Liver (tissue), 8 donors: ENCODE measurements at regions not wholly inside any gene's neighbourhood (a gene's known extent, or its start where the extent isn't known, plus 50 kb on each side); places are given as distances from the start of the nearest gene placed in this dataset.

ENCODE experiments used
- DNase-seq: peaks from one replicate; pipeline ENCODE4 v3.0.0-alpha.2; 2017; ENCODE audit warnings: low spot score
- H3K27ac ChIP-seq, 2 donors: one replicate each; pipeline ENCODE4 v1.7.0; 2013; ENCODE audit warnings: inconsistent platforms in 2 of 2, low read length in 2 of 2, control low read depth in 1 of 2, low read depth in 1 of 2, mild to moderate bottlenecking in 1 of 2
- H3K27me3 ChIP-seq, 4 donors: one replicate each; pipeline versions ENCODE4 v1.6.1 to v1.7.0; 2013; ENCODE audit warnings: low read length in 3 of 4, inconsistent platforms in 1 of 4, mild to moderate bottlenecking in 1 of 4, moderate library complexity in 1 of 4; ENCODE audit not compliant: control insufficient read depth in 4 of 4, insufficient read depth in 4 of 4
- H3K36me3 ChIP-seq, 4 donors: one replicate each; pipeline versions ENCODE4 v1.6.1 to v1.7.0; 2013; ENCODE audit warnings: low read length in 3 of 4, mild to moderate bottlenecking in 3 of 4, low read depth in 1 of 4, moderate library complexity in 1 of 4; ENCODE audit not compliant: control insufficient read depth in 4 of 4, insufficient read depth in 3 of 4
- H3K4me1 ChIP-seq, 4 donors: one replicate each; pipeline versions ENCODE4 v1.6.1 to v1.7.0; 2013; ENCODE audit warnings: low read length in 3 of 4, mild to moderate bottlenecking in 3 of 4, moderate library complexity in 1 of 4; ENCODE audit not compliant: control insufficient read depth in 4 of 4, insufficient read depth in 4 of 4
- H3K4me3 ChIP-seq, 3 donors: one replicate each; pipeline versions ENCODE4 v1.6.1 to v1.7.0; 2013; ENCODE audit warnings: low read length in 3 of 3, control low read depth in 1 of 3, low read depth in 1 of 3, mild to moderate bottlenecking in 1 of 3
- H3K9ac ChIP-seq, 2 donors: one replicate each; pipeline ENCODE4 v1.7.0; 2013; ENCODE audit warnings: low read length in 2 of 2, mild to moderate bottlenecking in 2 of 2, moderate library complexity in 2 of 2, control low read depth in 1 of 2, low read depth in 1 of 2
- H3K9me3 ChIP-seq, 4 donors: one replicate each; pipeline versions ENCODE4 v1.6.1 to v1.7.0; 2013; ENCODE audit warnings: low read length in 3 of 4; ENCODE audit not compliant: control insufficient read depth in 4 of 4
- EGR1 ChIP-seq, 2 donors: IDR thresholded peaks; 2 replicates each; pipeline ENCODE4 v1.6.1; 2016 to 2018; ENCODE audit warnings: antibody characterized with exemption in 2 of 2, low read depth in 2 of 2
- FOXA1 ChIP-seq: IDR thresholded peaks from 2 replicates; pipeline ENCODE4 v1.6.1; 2016; ENCODE audit warnings: antibody characterized with exemption
- FOXA2 ChIP-seq: IDR thresholded peaks from 2 replicates; pipeline ENCODE4 v1.6.1; 2016; ENCODE audit warnings: antibody characterized with exemption
- GABPA ChIP-seq, 2 donors: IDR thresholded peaks in 1 of 2; conservative IDR thresholded peaks in 1 of 2; 2 replicates each; pipeline ENCODE4 v1.6.1; 2016; ENCODE audit warnings: antibody characterized with exemption in 2 of 2, mild to moderate bottlenecking in 1 of 2, moderate library complexity in 1 of 2
- HNF4A ChIP-seq, 2 donors: conservative IDR thresholded peaks; 2 replicates each; pipeline ENCODE4 v1.6.1; 2016; ENCODE audit warnings: antibody characterized with exemption in 2 of 2, mild to moderate bottlenecking in 2 of 2
- HNF4G ChIP-seq: IDR thresholded peaks from 2 replicates; pipeline ENCODE4 v1.6.1; 2016; ENCODE audit warnings: antibody characterized with exemption
- JUND ChIP-seq, 2 donors: IDR thresholded peaks; 2 replicates each; pipeline ENCODE4 v1.6.1; 2016; ENCODE audit warnings: antibody characterized with exemption in 2 of 2
- NR2F2 ChIP-seq: IDR thresholded peaks from 2 replicates; pipeline ENCODE4 v1.6.1; 2016; ENCODE audit warnings: antibody characterized with exemption
- RAD21 ChIP-seq, 2 donors: IDR thresholded peaks; 2 replicates each; pipeline ENCODE4 v1.6.1; 2016; ENCODE audit warnings: antibody characterized with exemption in 2 of 2, mild to moderate bottlenecking in 2 of 2
- RXRA ChIP-seq, 2 donors: IDR thresholded peaks; 2 replicates each; pipeline ENCODE4 v1.6.1; 2017 to 2018; ENCODE audit warnings: antibody characterized with exemption in 2 of 2, mild to moderate bottlenecking in 1 of 2
- SP1 ChIP-seq: IDR thresholded peaks from 2 replicates; pipeline ENCODE4 v1.6.1; 2018; ENCODE audit warnings: antibody characterized with exemption, mild to moderate bottlenecking
- TAF1 ChIP-seq: conservative IDR thresholded peaks from 2 replicates; pipeline ENCODE4 v1.6.1; 2016; ENCODE audit warnings: antibody characterized with exemption, mild to moderate bottlenecking
- YY1 ChIP-seq: IDR thresholded peaks from 2 replicates; pipeline ENCODE4 v1.6.1; 2016; ENCODE audit warnings: antibody characterized with exemption, mild to moderate bottlenecking
- WGBS: extraction: QIAGEN DNeasy Blood & Tissue Kit; methylation state at CpG from one replicate; pipeline ENCODE4 v1.1.7; 2013; 5-methylcytosine and 5-hydroxymethylcytosine counted together
- TF ChIP-seq, protein P1 (sequence below): IDR thresholded peaks from 2 replicates; pipeline ENCODE4 v1.6.1; 2016; ENCODE audit warnings: antibody characterized with exemption
- TF ChIP-seq, protein P2 (sequence below): fragments of 150-350 bp; IDR thresholded peaks from 2 replicates; pipeline ENCODE4 v1.5.1; 2017; ENCODE audit warnings: improper control_type of control experiment, low read depth, low read length; ENCODE audit not compliant: missing input control
- TF ChIP-seq, protein P3 (sequence below): IDR thresholded peaks from 2 replicates; pipeline ENCODE4 v1.6.1; 2016; ENCODE audit warnings: antibody characterized with exemption
- TF ChIP-seq, protein P4 (sequence below): IDR thresholded peaks from 2 replicates; pipeline ENCODE4 v1.6.1; 2016; ENCODE audit warnings: antibody characterized with exemption
- TF ChIP-seq, protein P5 (sequence below): IDR thresholded peaks from 2 replicates; pipeline ENCODE4 v1.6.1; 2016; ENCODE audit warnings: antibody characterized with exemption, mild to moderate bottlenecking
- donor health status: healthy.
- donor health status: healthy.
- donor health status: healthy.
- donor health status: healthy.
- donor health status: healthy.

DNA sequence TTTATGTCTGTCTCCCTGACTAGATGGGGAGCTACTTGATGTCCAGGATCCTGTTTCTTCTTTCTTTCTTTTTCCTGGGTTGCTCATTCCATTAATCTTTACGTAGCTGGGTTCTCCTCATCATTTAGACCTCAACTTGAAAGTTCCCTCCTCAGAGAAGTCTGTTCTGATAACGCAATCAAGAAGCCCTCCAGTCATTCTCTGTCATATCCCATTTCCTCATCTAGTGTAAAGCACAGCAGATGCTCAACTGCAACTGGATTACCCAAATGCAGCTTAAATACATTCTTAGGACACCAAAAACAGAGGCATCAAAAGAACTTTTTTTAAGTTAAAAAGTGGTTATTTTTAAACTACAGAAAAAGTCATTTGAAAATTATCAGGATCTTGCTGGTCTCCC, 51.7 kb upstream of the ST3GAL6 start:
- Histone ChIP-seq H3K36me3 (no peaks in the 10 kb centered on the region), H3K4me3 (no peak overlapping the region), H3K9me3 (no peaks in the 10 kb centered on the region), H3K9ac (no peak overlapping the region), H3K27ac (no peak overlapping the region), H3K27me3 (no peaks in the 10 kb centered on the region), H3K4me1 (peaks cover 0 to 2% (median 0%) of the 10 kb centered on the region in 4 donors)
- 86% methylated on average over 2 of the region's 2 CpGs for WGBS
- TF ChIP-seq FOXA1, result no peak
- TF ChIP-seq, protein P1, sequence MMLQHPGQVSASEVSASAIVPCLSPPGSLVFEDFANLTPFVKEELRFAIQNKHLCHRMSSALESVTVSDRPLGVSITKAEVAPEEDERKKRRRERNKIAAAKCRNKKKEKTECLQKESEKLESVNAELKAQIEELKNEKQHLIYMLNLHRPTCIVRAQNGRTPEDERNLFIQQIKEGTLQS, result no peak
- no peak for TF ChIP-seq GABPA (IDR thresholded peaks at IDR 0.05 in 1 of 2, conservative IDR thresholded peaks at IDR 0.05 in 1 of 2)
- no peak for TF ChIP-seq SP1
- no peak for TF ChIP-seq HNF4G
- TF ChIP-seq FOXA2, result no peak
- TF ChIP-seq TAF1, result no peak
- no peak for TF ChIP-seq RXRA (IDR thresholded peaks at IDR 0.05)
- no peak for TF ChIP-seq JUND (IDR thresholded peaks at IDR 0.05)
- TF ChIP-seq YY1, result no peak
- TF ChIP-seq HNF4A (conservative IDR thresholded peaks at IDR 0.05), result no peak
- TF ChIP-seq, protein P2, sequence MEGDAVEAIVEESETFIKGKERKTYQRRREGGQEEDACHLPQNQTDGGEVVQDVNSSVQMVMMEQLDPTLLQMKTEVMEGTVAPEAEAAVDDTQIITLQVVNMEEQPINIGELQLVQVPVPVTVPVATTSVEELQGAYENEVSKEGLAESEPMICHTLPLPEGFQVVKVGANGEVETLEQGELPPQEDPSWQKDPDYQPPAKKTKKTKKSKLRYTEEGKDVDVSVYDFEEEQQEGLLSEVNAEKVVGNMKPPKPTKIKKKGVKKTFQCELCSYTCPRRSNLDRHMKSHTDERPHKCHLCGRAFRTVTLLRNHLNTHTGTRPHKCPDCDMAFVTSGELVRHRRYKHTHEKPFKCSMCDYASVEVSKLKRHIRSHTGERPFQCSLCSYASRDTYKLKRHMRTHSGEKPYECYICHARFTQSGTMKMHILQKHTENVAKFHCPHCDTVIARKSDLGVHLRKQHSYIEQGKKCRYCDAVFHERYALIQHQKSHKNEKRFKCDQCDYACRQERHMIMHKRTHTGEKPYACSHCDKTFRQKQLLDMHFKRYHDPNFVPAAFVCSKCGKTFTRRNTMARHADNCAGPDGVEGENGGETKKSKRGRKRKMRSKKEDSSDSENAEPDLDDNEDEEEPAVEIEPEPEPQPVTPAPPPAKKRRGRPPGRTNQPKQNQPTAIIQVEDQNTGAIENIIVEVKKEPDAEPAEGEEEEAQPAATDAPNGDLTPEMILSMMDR, result no peak
- no peak for TF ChIP-seq NR2F2
- TF ChIP-seq RAD21 (IDR thresholded peaks at IDR 0.05), result no peak
- TF ChIP-seq, protein P3, sequence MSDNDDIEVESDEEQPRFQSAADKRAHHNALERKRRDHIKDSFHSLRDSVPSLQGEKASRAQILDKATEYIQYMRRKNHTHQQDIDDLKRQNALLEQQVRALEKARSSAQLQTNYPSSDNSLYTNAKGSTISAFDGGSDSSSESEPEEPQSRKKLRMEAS, result no peak
- TF ChIP-seq, protein P4, sequence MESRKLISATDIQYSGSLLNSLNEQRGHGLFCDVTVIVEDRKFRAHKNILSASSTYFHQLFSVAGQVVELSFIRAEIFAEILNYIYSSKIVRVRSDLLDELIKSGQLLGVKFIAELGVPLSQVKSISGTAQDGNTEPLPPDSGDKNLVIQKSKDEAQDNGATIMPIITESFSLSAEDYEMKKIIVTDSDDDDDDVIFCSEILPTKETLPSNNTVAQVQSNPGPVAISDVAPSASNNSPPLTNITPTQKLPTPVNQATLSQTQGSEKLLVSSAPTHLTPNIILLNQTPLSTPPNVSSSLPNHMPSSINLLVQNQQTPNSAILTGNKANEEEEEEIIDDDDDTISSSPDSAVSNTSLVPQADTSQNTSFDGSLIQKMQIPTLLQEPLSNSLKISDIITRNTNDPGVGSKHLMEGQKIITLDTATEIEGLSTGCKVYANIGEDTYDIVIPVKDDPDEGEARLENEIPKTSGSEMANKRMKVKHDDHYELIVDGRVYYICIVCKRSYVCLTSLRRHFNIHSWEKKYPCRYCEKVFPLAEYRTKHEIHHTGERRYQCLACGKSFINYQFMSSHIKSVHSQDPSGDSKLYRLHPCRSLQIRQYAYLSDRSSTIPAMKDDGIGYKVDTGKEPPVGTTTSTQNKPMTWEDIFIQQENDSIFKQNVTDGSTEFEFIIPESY, result no peak
- TF ChIP-seq, protein P5, sequence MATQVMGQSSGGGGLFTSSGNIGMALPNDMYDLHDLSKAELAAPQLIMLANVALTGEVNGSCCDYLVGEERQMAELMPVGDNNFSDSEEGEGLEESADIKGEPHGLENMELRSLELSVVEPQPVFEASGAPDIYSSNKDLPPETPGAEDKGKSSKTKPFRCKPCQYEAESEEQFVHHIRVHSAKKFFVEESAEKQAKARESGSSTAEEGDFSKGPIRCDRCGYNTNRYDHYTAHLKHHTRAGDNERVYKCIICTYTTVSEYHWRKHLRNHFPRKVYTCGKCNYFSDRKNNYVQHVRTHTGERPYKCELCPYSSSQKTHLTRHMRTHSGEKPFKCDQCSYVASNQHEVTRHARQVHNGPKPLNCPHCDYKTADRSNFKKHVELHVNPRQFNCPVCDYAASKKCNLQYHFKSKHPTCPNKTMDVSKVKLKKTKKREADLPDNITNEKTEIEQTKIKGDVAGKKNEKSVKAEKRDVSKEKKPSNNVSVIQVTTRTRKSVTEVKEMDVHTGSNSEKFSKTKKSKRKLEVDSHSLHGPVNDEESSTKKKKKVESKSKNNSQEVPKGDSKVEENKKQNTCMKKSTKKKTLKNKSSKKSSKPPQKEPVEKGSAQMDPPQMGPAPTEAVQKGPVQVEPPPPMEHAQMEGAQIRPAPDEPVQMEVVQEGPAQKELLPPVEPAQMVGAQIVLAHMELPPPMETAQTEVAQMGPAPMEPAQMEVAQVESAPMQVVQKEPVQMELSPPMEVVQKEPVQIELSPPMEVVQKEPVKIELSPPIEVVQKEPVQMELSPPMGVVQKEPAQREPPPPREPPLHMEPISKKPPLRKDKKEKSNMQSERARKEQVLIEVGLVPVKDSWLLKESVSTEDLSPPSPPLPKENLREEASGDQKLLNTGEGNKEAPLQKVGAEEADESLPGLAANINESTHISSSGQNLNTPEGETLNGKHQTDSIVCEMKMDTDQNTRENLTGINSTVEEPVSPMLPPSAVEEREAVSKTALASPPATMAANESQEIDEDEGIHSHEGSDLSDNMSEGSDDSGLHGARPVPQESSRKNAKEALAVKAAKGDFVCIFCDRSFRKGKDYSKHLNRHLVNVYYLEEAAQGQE, result no peak
- no peak for TF ChIP-seq EGR1 (IDR thresholded peaks at IDR 0.05; ENCODE audit: low read depth in 2 of 2)
- no peak for DNase-seq
